MM.1S (cell line): ENCODE measurements at regions not wholly inside any gene's neighbourhood (a gene's known extent, or its start where the extent isn't known, plus 50 kb on each side); places are given as distances from the start of the nearest gene placed in this dataset.

Experiments used
- DNase-seq: peaks from one replicate; pipeline ENCODE4 v3.0.0-alpha.2; 2015
- H2AFZ ChIP-seq: fragments of 300-600 bp; sonication (generic); 2 replicates; pipeline ENCODE4 v1.6.0; 2016; ENCODE audit warnings: antibody characterized with exemption, low read length
- H3F3A ChIP-seq: fragments of 300-600 bp; sonication (generic); 2 replicates; pipeline ENCODE4 v1.6.1; 2016; ENCODE audit warnings: mild to moderate bottlenecking, antibody characterized with exemption, low read length, moderate library complexity, mixed read lengths; ENCODE audit not compliant: insufficient read depth
- H3K27ac ChIP-seq: fragments of 300-600 bp; sonication (generic); 2 replicates; pipeline ENCODE4 v1.5.1; 2016; ENCODE audit warnings: mild to moderate bottlenecking, low read length
- H3K27me3 ChIP-seq: fragments of 300-600 bp; sonication (generic); replicated peaks from 2 replicates; pipeline ENCODE4 v1.6.0; 2016; ENCODE audit warnings: low read length; ENCODE audit not compliant: insufficient read depth
- H3K36me3 ChIP-seq: fragments of 300-600 bp; sonication (generic); replicated peaks from 2 replicates; pipeline ENCODE4 v1.6.1; 2016; ENCODE audit warnings: mild to moderate bottlenecking, low read length, mixed read lengths; ENCODE audit not compliant: insufficient read depth
- H3K4me1 ChIP-seq: fragments of 300-600 bp; sonication (generic); 2 replicates; pipeline ENCODE4 v1.6.1; 2016; ENCODE audit warnings: low read length, mixed read lengths
- H3K4me2 ChIP-seq: fragments of 300-600 bp; sonication (generic); 2 replicates; pipeline ENCODE4 v1.6.0; 2016; ENCODE audit warnings: low read depth, low read length
- H3K4me3 ChIP-seq: fragments of 300-600 bp; sonication (generic); 2 replicates; pipeline ENCODE4 v1.5.1; 2016; ENCODE audit warnings: low read length, mixed read lengths
- H3K79me2 ChIP-seq: fragments of 300-600 bp; sonication (generic); 2 replicates; pipeline ENCODE4 v1.6.1; 2016; ENCODE audit warnings: mixed run types, low read length, mixed read lengths
- H3K9ac ChIP-seq: fragments of 300-600 bp; sonication (generic); 2 replicates; pipeline ENCODE4 v1.6.1; 2016; ENCODE audit warnings: low read length, mixed read lengths
- H3K9me2 ChIP-seq: fragments of 300-600 bp; sonication (generic); replicated peaks from 2 replicates; pipeline ENCODE4 v1.6.1; 2016; ENCODE audit warnings: mild to moderate bottlenecking, low read length, mixed read lengths; ENCODE audit not compliant: insufficient read depth
- H3K9me3 ChIP-seq: fragments of 300-600 bp; sonication (generic); replicated peaks from 2 replicates; pipeline ENCODE4 v1.6.1; 2016; ENCODE audit warnings: mild to moderate bottlenecking, low read length, mixed read lengths; ENCODE audit not compliant: insufficient read depth
- H4K20me1 ChIP-seq: fragments of 300-600 bp; sonication (generic); 2 replicates; pipeline ENCODE4 v1.6.1; 2016; ENCODE audit warnings: mild to moderate bottlenecking, low read length, moderate library complexity, mixed read lengths; ENCODE audit not compliant: insufficient read depth
- EZH2 ChIP-seq: fragments of 300-600 bp; sonication (generic); optimal IDR thresholded peaks from 2 replicates; pipeline ENCODE3; 2017; ENCODE audit warnings: low read depth, mild to moderate bottlenecking, antibody characterized with exemption, low read length, mixed read lengths
- EZH2phosphoT487 ChIP-seq: fragments of 300-600 bp; sonication (generic); IDR thresholded peaks from 2 replicates; pipeline ENCODE4 v1.6.1; 2018; ENCODE audit warnings: antibody characterized with exemption, low read length
- TF ChIP-seq, protein P1 (sequence below): fragments of 300-600 bp; sonication (generic); IDR thresholded peaks from 2 replicates; pipeline ENCODE4 v1.5.1; 2016; ENCODE audit warnings: antibody characterized with exemption, low read length, mixed read lengths

DNA sequence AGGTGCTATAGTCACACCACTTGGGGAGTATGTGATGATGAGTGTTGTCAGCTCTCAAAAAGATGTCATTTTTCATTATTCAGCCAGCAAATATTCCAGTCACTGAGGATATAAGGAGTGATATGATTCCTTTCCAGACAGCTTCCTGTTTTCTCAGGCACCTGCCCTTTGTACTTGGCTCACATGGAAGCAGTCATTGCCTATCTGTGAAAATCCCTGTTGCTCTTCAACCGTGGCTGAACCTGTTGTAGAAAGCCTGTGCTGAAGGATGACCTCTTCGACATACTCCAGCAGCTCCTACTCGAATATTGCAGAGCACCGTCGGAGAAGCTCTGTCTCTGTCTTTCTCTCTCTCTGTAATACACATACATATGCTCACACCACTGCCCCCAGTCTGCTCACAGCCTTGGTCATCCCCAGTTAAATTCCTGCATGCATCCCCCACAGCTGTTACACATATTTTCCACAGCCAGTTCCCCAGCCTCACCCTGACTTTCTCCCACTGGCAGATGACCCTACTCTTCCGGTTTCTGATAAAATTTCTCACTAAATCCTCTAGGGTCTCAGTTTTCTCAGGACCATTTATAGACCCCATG, 204.2 kb upstream of the ARGLU1 start:
- Histone ChIP-seq H4K20me1 (no peaks in the 10 kb centered on the region), H3K4me1 (no peaks in the 10 kb centered on the region), H3K27me3 (no peaks in the 10 kb centered on the region), H3K9me3 (no peaks in the 10 kb centered on the region), H2AFZ (no peak overlapping the region), H3K9me2 (no peaks in the 10 kb centered on the region), H3K36me3 (no peaks in the 10 kb centered on the region), H3K9ac (no peak overlapping the region), H3F3A (no peaks in the 10 kb centered on the region), H3K27ac (no peak overlapping the region), H3K4me3 (no peak overlapping the region), H3K4me2 (no peak overlapping the region), H3K79me2 (no peaks in the 10 kb centered on the region)
- TF ChIP-seq, protein P1, sequence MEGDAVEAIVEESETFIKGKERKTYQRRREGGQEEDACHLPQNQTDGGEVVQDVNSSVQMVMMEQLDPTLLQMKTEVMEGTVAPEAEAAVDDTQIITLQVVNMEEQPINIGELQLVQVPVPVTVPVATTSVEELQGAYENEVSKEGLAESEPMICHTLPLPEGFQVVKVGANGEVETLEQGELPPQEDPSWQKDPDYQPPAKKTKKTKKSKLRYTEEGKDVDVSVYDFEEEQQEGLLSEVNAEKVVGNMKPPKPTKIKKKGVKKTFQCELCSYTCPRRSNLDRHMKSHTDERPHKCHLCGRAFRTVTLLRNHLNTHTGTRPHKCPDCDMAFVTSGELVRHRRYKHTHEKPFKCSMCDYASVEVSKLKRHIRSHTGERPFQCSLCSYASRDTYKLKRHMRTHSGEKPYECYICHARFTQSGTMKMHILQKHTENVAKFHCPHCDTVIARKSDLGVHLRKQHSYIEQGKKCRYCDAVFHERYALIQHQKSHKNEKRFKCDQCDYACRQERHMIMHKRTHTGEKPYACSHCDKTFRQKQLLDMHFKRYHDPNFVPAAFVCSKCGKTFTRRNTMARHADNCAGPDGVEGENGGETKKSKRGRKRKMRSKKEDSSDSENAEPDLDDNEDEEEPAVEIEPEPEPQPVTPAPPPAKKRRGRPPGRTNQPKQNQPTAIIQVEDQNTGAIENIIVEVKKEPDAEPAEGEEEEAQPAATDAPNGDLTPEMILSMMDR, result no peak
- TF ChIP-seq EZH2 (no peak), EZH2phosphoT487 (no peak)
- no peak for DNase-seq

DNA sequence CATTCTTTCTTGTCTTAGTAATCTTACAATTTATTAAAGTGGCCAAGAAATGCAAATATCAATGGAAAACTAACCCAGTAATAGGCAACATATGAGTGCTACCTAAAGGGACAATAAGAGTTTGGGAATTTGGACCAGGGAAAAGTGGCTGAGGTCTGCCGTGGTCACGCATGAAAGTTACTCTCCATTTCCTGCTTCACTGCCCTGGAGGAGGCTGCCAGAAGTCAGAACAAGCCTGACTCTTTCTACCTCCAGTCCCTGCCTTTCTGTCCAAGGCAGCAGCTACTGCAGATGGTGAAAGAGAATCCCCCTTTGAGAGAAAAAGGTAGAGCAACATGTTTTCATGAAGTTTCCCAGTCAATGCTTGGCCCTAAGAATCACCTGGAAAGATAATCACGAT, 201.1 kb upstream of the ARGLU1 start:
- H3K9me2 ChIP-seq, result no peaks in the 10 kb centered on the region
- no peak for DNase-seq
- no peak overlapping the region for H2AFZ ChIP-seq
- H3K4me2 ChIP-seq, result no peak overlapping the region
- H3K9ac ChIP-seq, result no peak overlapping the region
- TF ChIP-seq, protein P1, result no peak
- TF ChIP-seq EZH2phosphoT487 (no peak), EZH2 (no peak)
- H3K4me1 ChIP-seq, result no peaks in the 10 kb centered on the region
- H3F3A ChIP-seq, result no peaks in the 10 kb centered on the region
- no peaks in the 10 kb centered on the region for H3K36me3 ChIP-seq
- no peak overlapping the region for H3K27ac ChIP-seq
- no peaks in the 10 kb centered on the region for H3K27me3 ChIP-seq
- H3K9me3 ChIP-seq, result no peaks in the 10 kb centered on the region
- H3K79me2 ChIP-seq, result no peaks in the 10 kb centered on the region
- H4K20me1 ChIP-seq, result no peaks in the 10 kb centered on the region
- H3K4me3 ChIP-seq, result no peak overlapping the region

DNA sequence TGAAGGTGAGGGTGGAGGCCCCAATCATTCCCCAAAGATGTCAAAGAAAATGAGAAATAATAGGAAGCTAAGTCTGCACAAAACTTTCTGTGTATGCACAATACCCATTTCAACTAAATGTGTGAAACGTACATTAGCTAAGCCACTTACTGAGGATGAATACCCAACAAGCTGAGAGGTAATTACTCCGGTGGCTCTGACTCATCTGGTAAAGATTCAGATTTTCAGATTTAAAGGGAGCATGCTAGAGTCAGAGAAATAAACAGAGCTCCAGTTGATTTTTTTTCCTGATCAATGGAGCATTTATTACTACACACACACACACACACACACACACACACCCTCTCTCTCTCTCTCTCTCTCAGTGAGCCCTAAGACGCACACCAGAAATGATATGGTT, 194.8 kb upstream of the ARGLU1 start:
- no peaks in the 10 kb centered on the region for H3K79me2 ChIP-seq
- H2AFZ ChIP-seq, result no peak overlapping the region
- no peak overlapping the region for H3K9ac ChIP-seq
- H3K4me2 ChIP-seq, result no peak overlapping the region
- no peak for TF ChIP-seq EZH2phosphoT487
- TF ChIP-seq, protein P1, result no peak
- TF ChIP-seq EZH2, result no peak
- DNase-seq, result no peak
- H3K9me2 ChIP-seq, result no peaks in the 10 kb centered on the region
- H3F3A ChIP-seq, result no peaks in the 10 kb centered on the region
- no peak overlapping the region for H3K27ac ChIP-seq
- no peaks in the 10 kb centered on the region for H4K20me1 ChIP-seq
- H3K4me3 ChIP-seq, result no peak overlapping the region
- no peaks in the 10 kb centered on the region for H3K9me3 ChIP-seq
- no peaks in the 10 kb centered on the region for H3K4me1 ChIP-seq
- H3K27me3 ChIP-seq, result no peaks in the 10 kb centered on the region
- no peaks in the 10 kb centered on the region for H3K36me3 ChIP-seq
